ENCODE measurements at regions not wholly inside any gene's neighbourhood (a gene's known extent, or its start where the extent isn't known, plus 50 kb on each side); places are given as distances from the start of the nearest gene placed in this dataset.

DNA sequence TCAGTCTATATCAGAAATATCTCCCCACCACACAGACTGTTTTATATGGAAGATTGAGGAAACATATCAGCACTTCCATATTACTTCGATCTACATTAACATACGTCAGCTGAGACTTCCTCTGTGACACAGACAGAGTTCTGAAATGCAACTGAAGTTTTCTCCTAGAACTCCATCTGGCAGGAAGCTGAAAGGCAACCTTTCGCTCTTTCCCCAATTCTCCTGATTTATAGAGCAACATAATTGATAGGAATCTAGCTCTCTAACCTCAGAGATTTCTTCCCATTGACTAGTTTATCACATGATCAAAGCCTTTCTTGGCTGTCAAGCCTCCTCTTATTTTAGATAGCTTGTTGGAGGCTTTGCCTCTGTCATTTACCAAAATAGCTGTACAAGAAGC is 806.7 kb upstream of the CHAC2 start:
- TF ChIP-seq, protein P1, sequence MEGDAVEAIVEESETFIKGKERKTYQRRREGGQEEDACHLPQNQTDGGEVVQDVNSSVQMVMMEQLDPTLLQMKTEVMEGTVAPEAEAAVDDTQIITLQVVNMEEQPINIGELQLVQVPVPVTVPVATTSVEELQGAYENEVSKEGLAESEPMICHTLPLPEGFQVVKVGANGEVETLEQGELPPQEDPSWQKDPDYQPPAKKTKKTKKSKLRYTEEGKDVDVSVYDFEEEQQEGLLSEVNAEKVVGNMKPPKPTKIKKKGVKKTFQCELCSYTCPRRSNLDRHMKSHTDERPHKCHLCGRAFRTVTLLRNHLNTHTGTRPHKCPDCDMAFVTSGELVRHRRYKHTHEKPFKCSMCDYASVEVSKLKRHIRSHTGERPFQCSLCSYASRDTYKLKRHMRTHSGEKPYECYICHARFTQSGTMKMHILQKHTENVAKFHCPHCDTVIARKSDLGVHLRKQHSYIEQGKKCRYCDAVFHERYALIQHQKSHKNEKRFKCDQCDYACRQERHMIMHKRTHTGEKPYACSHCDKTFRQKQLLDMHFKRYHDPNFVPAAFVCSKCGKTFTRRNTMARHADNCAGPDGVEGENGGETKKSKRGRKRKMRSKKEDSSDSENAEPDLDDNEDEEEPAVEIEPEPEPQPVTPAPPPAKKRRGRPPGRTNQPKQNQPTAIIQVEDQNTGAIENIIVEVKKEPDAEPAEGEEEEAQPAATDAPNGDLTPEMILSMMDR (IDR thresholded peaks at IDR 0.05) = no peak
- TF ChIP-seq POLR2A (IDR thresholded peaks at IDR 0.05) = no peak

All from Peyer's patch (tissue), 4 donors.